ENCODE measurements at regions not wholly inside any gene's neighbourhood (a gene's known extent, or its start where the extent isn't known, plus 50 kb on each side); places are given as distances from the start of the nearest gene placed in this dataset.

DNA sequence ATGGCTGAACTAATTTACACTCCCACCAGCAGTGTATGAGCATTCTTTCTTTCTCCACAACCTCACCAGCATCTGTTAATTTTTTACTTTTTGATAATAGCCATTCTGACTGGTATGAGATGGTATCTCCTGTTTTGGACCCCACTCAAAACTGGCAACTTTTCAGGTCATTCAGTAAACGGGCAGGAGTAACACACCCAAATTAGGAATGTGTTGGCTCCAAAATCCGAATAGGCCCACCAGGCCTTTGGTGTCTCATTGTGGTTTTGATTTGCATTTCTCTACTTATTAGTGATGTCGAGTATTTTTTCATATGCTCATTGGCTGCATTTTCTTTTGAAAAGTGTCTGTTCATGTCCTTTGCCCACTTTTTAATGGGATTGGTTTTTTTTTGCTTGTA, 517.1 kb downstream of the TMEM232 start:
- Histone ChIP-seq H3K23me2 (ENCODE audit: low read depth, low read length) (no peaks in the 10 kb centered on the region), H3K18ac (ENCODE audit: extremely low read depth, low read length) (no peak overlapping the region), H4K5ac (ENCODE audit: insufficient read length, low read depth, low read length) (no peak overlapping the region), H4K91ac (replicated peaks; ENCODE audit: insufficient read length, low read length) (no peak overlapping the region), H4K20me1 (replicated peaks in 1 of 2; ENCODE audit: control insufficient read depth in 1 of 2, insufficient read depth in 2 of 2, low read length in 2 of 2) (no peaks in the 10 kb centered on the region), H3K79me2 (ENCODE audit: control insufficient read depth in 1 of 2, insufficient read depth in 2 of 2, low read length in 2 of 2) (no peaks in the 10 kb centered on the region), H2BK120ac (replicated peaks; ENCODE audit: low read depth, low read length) (no peak overlapping the region), H3K4me1 (replicated peaks in 1 of 4; ENCODE audit: control insufficient read depth in 3 of 4, insufficient read depth in 4 of 4, low read length in 3 of 4) (no peaks in the 10 kb centered on the region), H3K27ac (ENCODE audit: low read depth, low read length) (no peak overlapping the region), H2AFZ (ENCODE audit: low read length) (no peak overlapping the region), H4K8ac (ENCODE audit: extremely low read depth, insufficient read depth, low read length) (no peak overlapping the region), H3K79me1 (ENCODE audit: low read depth, low read length) (no peaks in the 10 kb centered on the region), H3K4me2 (ENCODE audit: insufficient read depth in 1 of 2, low read depth in 2 of 2, low read length in 2 of 2) (no peak overlapping the region), H3K23ac (ENCODE audit: insufficient read length) (no peak overlapping the region), H2AK5ac (ENCODE audit: low read depth, low read length) (no peak overlapping the region), H2BK20ac (ENCODE audit: low read length) (no peak overlapping the region), H2BK15ac (ENCODE audit: low read length) (no peak overlapping the region), H2BK5ac (ENCODE audit: low read depth, low read length) (no peak overlapping the region), H3K9ac (replicated peaks in 1 of 4; ENCODE audit: extremely low read depth in 1 of 4, low read depth in 3 of 4, low read length in 3 of 4) (no peak overlapping the region), H3K9me3 (ENCODE audit: insufficient read depth in 2 of 2, low read depth in 1 of 2, low read length in 1 of 2) (no peaks in the 10 kb centered on the region; a peak in 1 of 4 replicates), H2BK12ac (ENCODE audit: low read depth, low read length) (no peak overlapping the region), H3K14ac (ENCODE audit: insufficient read length) (no peak overlapping the region), H3K36me3 (ENCODE audit: control insufficient read depth in 2 of 4, insufficient read depth in 4 of 4, low read length in 3 of 4) (no peaks in the 10 kb centered on the region), H3K27me3 (replicated peaks in 1 of 4; ENCODE audit: control insufficient read depth in 3 of 4, extremely low read depth in 1 of 4, insufficient read depth in 3 of 4, low read length in 3 of 4) (no peaks in the 10 kb centered on the region), H3K4ac (replicated peaks; ENCODE audit: insufficient read length, low read depth, low read length) (no peak overlapping the region), H3K56ac (replicated peaks; ENCODE audit: insufficient read length, low read depth, low read length) (no peak overlapping the region), H3K4me3 (ENCODE audit: extremely low read depth in 1 of 4, insufficient read depth in 2 of 4, low read depth in 3 of 4, low read length in 4 of 4) (no peak overlapping the region)
- DNase-seq (ENCODE audit: low read depth in 1 of 2, low spot score in 2 of 2) (no peak), FAIRE-seq (no peak)
- ChIA-PET CTCF (ENCODE audit: partially characterized antibody) (no interaction called here), POLR2A (ENCODE audit: partially characterized antibody) (no interaction called here)
- WGBS, 2 experiments (ENCODE audit: extremely low coverage in 1 of 2, insufficient coverage in 1 of 2, insufficient read length in 1 of 2, insufficient replicate concordance in 2 of 2, low coverage in 1 of 2, low lambda C conversion rate in 2 of 2, missing lambda C conversion rate in 1 of 2) = 89% methylated on average over 3 of the region's 3 CpGs; no CpG with 5 or more reads in 1 of the 2 experiments
- TF ChIP-seq JUN (IDR thresholded peaks at IDR 0.05; ENCODE audit: low read depth, low read length) (no peak), FOSL1 (IDR thresholded peaks at IDR 0.05; ENCODE audit: insufficient read depth, low read depth, low read length) (no peak), NRF1 (IDR thresholded peaks at IDR 0.05; ENCODE audit: low read depth, low read length) (no peak), EP300 (IDR thresholded peaks at IDR 0.05; ENCODE audit: borderline replicate concordance in 1 of 2, low read depth in 2 of 2, low read length in 2 of 2) (no peak), BACH1 (IDR thresholded peaks at IDR 0.05; ENCODE audit: low read length) (no peak), RAD21 (IDR thresholded peaks at IDR 0.05 in 1 of 2, conservative IDR thresholded peaks at IDR 0.05 in 1 of 2; ENCODE audit: low read depth in 2 of 2, low read length in 2 of 2) (no peak), KDM4A (IDR thresholded peaks at IDR 0.05; ENCODE audit: low read depth, low read length, severe bottlenecking) (no peak), HDAC2 (IDR thresholded peaks at IDR 0.05; ENCODE audit: borderline replicate concordance in 1 of 2, low read depth in 2 of 2, low read length in 2 of 2) (no peak), GTF2F1 (IDR thresholded peaks at IDR 0.05; ENCODE audit: borderline replicate concordance, low read depth, low read length) (no peak), POU5F1 (IDR thresholded peaks at IDR 0.05; ENCODE audit: low read depth, low read length) (no peak)
- TF ChIP-seq, protein P1, sequence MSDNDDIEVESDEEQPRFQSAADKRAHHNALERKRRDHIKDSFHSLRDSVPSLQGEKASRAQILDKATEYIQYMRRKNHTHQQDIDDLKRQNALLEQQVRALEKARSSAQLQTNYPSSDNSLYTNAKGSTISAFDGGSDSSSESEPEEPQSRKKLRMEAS (IDR thresholded peaks at IDR 0.05) = no peak
